ENCODE measurements at regions not wholly inside any gene's neighbourhood (a gene's known extent, or its start where the extent isn't known, plus 50 kb on each side); places are given as distances from the start of the nearest gene placed in this dataset.

DNA sequence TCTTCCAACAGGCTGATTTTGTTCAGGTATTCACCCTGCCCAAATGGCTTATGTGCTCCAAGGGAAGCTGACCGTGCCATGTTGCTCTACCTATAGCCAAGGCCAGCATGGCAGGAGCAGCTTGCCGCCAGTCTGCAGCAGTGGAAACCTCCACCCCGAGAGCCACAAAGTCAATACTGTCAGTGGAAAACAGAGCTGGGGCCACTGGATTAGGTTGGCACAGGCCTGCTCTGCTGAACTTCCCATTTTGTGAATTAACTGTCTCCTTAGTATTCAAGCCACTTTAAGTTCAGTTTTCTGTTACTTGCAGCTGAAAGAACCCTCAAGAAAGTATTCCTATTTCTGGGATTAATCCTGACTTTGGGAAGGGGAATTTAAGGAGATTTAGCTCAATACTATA lies 63.8 kb upstream of the XCR1 start:
- no peak for TF ChIP-seq TAF1 (IDR thresholded peaks at IDR 0.05; ENCODE audit: low read depth, low read length)
- no peak for TF ChIP-seq POLR2A (IDR thresholded peaks at IDR 0.05; ENCODE audit: low read depth, low read length)
- no peak for TF ChIP-seq POLR2AphosphoS5 (IDR thresholded peaks at IDR 0.05; ENCODE audit: low read depth, low read length)
- TF ChIP-seq POU2F2 (IDR thresholded peaks at IDR 0.05; ENCODE audit: low read depth, low read length), result no peak
- TF ChIP-seq PAX5 (IDR thresholded peaks at IDR 0.05; ENCODE audit: insufficient read depth, low read length, severe bottlenecking), result no peak
- TF ChIP-seq SPI1 (IDR thresholded peaks at IDR 0.05; ENCODE audit: low read depth, low read length), result no peak

Measured in GM12891 (cell line).